PC-3 (cell line): ENCODE measurements at regions not wholly inside any gene's neighbourhood (a gene's known extent, or its start where the extent isn't known, plus 50 kb on each side); places are given as distances from the start of the nearest gene placed in this dataset.

ENCODE experiments used
- EZH2 ChIP-seq: fragments of 300-600 bp; sonication (generic); IDR thresholded peaks from one replicate; pipeline ENCODE4 v1.6.1; 2017; ENCODE audit warnings: antibody characterized with exemption, mild to moderate bottlenecking, low read length; ENCODE audit not compliant: unreplicated experiment
- EZH2phosphoT487 ChIP-seq: fragments of 300-600 bp; sonication (generic); IDR thresholded peaks from 2 replicates; pipeline ENCODE4 v1.6.1; 2018; ENCODE audit warnings: mild to moderate bottlenecking, antibody characterized with exemption, low read length, borderline replicate concordance
- TF ChIP-seq, protein P1 (sequence below): fragments of 300-600 bp; sonication (generic); conservative IDR thresholded peaks from 2 replicates; pipeline ENCODE4 v1.5.1; 2017; ENCODE audit warnings: antibody characterized with exemption, low read depth, mild to moderate bottlenecking, low read length

DNA sequence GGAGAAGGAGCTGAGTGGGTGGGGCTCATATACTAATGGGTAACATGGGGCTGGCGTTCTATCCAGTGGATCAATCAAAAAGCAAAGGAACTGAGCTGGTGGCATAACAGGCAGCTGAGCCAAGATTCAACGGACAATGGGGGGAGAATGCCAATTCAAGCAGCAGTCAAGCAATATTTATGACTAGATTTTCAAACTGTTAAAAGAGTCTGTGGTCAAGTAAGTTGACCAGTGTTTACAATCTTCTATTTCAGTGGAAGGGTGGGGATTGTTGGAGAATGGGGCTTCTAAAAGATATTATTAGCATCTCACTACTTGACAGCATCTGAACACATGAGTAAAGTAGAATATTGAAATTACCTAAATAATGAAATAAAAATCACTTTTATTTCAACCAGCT, 64.9 kb upstream of the SCRG1 start:
- TF ChIP-seq EZH2 = no peak
- TF ChIP-seq, protein P1, sequence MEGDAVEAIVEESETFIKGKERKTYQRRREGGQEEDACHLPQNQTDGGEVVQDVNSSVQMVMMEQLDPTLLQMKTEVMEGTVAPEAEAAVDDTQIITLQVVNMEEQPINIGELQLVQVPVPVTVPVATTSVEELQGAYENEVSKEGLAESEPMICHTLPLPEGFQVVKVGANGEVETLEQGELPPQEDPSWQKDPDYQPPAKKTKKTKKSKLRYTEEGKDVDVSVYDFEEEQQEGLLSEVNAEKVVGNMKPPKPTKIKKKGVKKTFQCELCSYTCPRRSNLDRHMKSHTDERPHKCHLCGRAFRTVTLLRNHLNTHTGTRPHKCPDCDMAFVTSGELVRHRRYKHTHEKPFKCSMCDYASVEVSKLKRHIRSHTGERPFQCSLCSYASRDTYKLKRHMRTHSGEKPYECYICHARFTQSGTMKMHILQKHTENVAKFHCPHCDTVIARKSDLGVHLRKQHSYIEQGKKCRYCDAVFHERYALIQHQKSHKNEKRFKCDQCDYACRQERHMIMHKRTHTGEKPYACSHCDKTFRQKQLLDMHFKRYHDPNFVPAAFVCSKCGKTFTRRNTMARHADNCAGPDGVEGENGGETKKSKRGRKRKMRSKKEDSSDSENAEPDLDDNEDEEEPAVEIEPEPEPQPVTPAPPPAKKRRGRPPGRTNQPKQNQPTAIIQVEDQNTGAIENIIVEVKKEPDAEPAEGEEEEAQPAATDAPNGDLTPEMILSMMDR = no peak
- TF ChIP-seq EZH2phosphoT487 = no peak
